ENCODE measurements at regions not wholly inside any gene's neighbourhood (a gene's known extent, or its start where the extent isn't known, plus 50 kb on each side); places are given as distances from the start of the nearest gene placed in this dataset.

DNA sequence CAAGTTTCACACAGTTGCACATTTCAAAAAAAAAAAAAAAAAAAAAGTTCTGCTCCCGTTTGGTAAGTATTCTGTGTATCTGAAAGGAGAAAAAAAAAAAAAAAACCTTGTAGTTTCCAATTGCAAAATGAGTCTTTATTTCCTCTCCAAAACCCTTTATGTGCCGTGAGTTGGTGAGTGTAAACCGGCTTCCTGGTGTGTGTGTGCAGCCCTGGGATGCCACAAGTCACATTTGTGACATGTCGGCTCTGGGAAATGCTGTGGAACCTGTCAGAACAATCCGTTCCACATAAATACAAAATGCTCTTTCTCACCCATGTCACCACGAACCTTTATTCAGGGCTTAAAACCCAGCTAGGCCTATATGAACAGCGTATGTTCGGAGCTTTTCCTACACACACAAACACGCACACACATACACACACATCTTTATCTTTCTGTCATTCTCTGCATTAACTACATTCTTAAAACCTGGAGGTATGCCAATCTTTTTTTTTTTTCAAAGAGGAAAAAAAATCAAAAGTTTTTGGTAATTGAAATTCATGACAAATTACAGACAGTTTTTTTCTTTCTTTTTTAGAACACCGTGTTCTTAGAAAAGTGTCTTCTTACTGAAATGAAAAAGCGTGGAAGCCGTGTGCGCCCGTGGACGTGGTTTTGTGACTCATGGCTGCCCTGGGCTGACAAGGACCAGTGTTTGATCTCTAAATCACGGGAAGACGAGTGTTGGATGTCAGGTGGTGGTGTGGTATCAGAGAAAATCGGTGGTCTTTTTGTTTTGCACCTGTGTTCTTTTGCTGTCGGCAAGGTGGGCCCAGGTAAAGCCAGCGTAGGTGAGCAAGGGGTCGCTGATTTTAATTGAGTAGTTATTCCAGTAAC, 612.0 kb downstream of the VRK1 start:
- TF ChIP-seq, protein P1, sequence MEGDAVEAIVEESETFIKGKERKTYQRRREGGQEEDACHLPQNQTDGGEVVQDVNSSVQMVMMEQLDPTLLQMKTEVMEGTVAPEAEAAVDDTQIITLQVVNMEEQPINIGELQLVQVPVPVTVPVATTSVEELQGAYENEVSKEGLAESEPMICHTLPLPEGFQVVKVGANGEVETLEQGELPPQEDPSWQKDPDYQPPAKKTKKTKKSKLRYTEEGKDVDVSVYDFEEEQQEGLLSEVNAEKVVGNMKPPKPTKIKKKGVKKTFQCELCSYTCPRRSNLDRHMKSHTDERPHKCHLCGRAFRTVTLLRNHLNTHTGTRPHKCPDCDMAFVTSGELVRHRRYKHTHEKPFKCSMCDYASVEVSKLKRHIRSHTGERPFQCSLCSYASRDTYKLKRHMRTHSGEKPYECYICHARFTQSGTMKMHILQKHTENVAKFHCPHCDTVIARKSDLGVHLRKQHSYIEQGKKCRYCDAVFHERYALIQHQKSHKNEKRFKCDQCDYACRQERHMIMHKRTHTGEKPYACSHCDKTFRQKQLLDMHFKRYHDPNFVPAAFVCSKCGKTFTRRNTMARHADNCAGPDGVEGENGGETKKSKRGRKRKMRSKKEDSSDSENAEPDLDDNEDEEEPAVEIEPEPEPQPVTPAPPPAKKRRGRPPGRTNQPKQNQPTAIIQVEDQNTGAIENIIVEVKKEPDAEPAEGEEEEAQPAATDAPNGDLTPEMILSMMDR (IDR thresholded peaks at IDR 0.05): no peak
- no peak for TF ChIP-seq POLR2A (IDR thresholded peaks at IDR 0.05)
- no peak for TF ChIP-seq POLR2AphosphoS5 (IDR thresholded peaks at IDR 0.05)

Measured in suprapubic skin (tissue), 4 donors.